ENCODE measurements at regions not wholly inside any gene's neighbourhood (a gene's known extent, or its start where the extent isn't known, plus 50 kb on each side); places are given as distances from the start of the nearest gene placed in this dataset.
"Not testable (repeated sequence)": the region's sequence is repeated elsewhere in the genome, so short reads cannot be mapped to it uniquely, and the experiment has no call there.

GRCh38 chr1:90817399-90817798, 100.3 kb upstream of the BARHL2 start:
- intact Hi-C loops (cut with DNase I) = no loop called here
- ATAC-seq (ENCODE audit: low FRiP score) (no peak), DNase-seq (no peak)
- WGBS, 2 donors = 50 to 85% methylated on average over 3 of the region's 3 CpGs
- H3K9me3 ChIP-seq (ENCODE audit: control insufficient read depth, low read length) = no peaks in the 10 kb centered on the region
- no peaks in the 10 kb centered on the region for H3K4me1 ChIP-seq (ENCODE audit: control insufficient read depth in 1 of 2, insufficient read depth in 2 of 2, low read length in 2 of 2)
- no peak overlapping the region for H3K4me3 ChIP-seq (ENCODE audit: low read length in 2 of 2)
- no peaks in the 10 kb centered on the region for H3K36me3 ChIP-seq (ENCODE audit: control insufficient read depth in 1 of 2, insufficient read depth in 2 of 2, low read length in 1 of 2)
- no peaks in the 10 kb centered on the region for H3K27me3 ChIP-seq (ENCODE audit: control insufficient read depth in 1 of 2, insufficient read depth in 2 of 2, low read length in 1 of 2)
- H3K27ac ChIP-seq (ENCODE audit: low read depth in 1 of 2, low read length in 2 of 2) = no peak overlapping the region

- intact Hi-C loops (cut with DNase I); H3K4me1 ChIP-seq (ENCODE audit: control insufficient read depth in 1 of 2, insufficient read depth in 2 of 2, low read length in 2 of 2); H3K4me3 ChIP-seq (ENCODE audit: low read length in 2 of 2); H3K9me3 ChIP-seq (ENCODE audit: control insufficient read depth, low read length); H3K36me3 ChIP-seq (ENCODE audit: control insufficient read depth in 1 of 2, insufficient read depth in 2 of 2, low read length in 1 of 2); H3K27ac ChIP-seq (ENCODE audit: low read depth in 1 of 2, low read length in 2 of 2); ATAC-seq (ENCODE audit: low FRiP score); DNase-seq; H3K27me3 ChIP-seq (ENCODE audit: control insufficient read depth in 1 of 2, insufficient read depth in 2 of 2, low read length in 1 of 2): not testable (repeated sequence)
- 74 to 89% methylated on average over 6 of the region's 6 CpGs for WGBS, 2 donors
Observed at GRCh38 chr1:90812237-90812636, 95.1 kb upstream of the BARHL2 start.

- H3K4me3 ChIP-seq (ENCODE audit: low read length in 2 of 2); H3K27me3 ChIP-seq (ENCODE audit: control insufficient read depth in 1 of 2, insufficient read depth in 2 of 2, low read length in 1 of 2); H3K36me3 ChIP-seq (ENCODE audit: control insufficient read depth in 1 of 2, insufficient read depth in 2 of 2, low read length in 1 of 2); intact Hi-C loops (cut with DNase I); H3K27ac ChIP-seq (ENCODE audit: low read depth in 1 of 2, low read length in 2 of 2); H3K4me1 ChIP-seq (ENCODE audit: control insufficient read depth in 1 of 2, insufficient read depth in 2 of 2, low read length in 2 of 2); H3K9me3 ChIP-seq (ENCODE audit: control insufficient read depth, low read length); ATAC-seq (ENCODE audit: low FRiP score); DNase-seq: not testable (repeated sequence)
- 66 to 86% methylated on average over 5 of the region's 5 CpGs for WGBS, 2 donors
Observed at GRCh38 chr1:90811444-90811950, 94.4 kb upstream of the BARHL2 start.

GRCh38 chr1:90810681-90811080, 93.6 kb upstream of the BARHL2 start:
- Histone ChIP-seq H3K9me3 (ENCODE audit: control insufficient read depth, low read length) (peaks cover 2% of the 10 kb centered on the region), H3K4me3 (ENCODE audit: low read length in 2 of 2) (no peak overlapping the region), H3K27ac (ENCODE audit: low read depth in 1 of 2, low read length in 2 of 2) (no peak overlapping the region), H3K36me3 (ENCODE audit: control insufficient read depth in 1 of 2, insufficient read depth in 2 of 2, low read length in 1 of 2) (no peaks in the 10 kb centered on the region), H3K4me1 (ENCODE audit: control insufficient read depth in 1 of 2, insufficient read depth in 2 of 2, low read length in 2 of 2) (no peaks in the 10 kb centered on the region), H3K27me3 (ENCODE audit: control insufficient read depth in 1 of 2, insufficient read depth in 2 of 2, low read length in 1 of 2) (no peaks in the 10 kb centered on the region)
- 89 to 92% methylated on average over 6 of the region's 6 CpGs for WGBS, 2 donors
- DNase-seq (no peak), ATAC-seq (ENCODE audit: low FRiP score) (no peak)
- intact Hi-C loops (cut with DNase I) = no loop called here

- Histone ChIP-seq H3K4me1 (ENCODE audit: control insufficient read depth in 1 of 2, insufficient read depth in 2 of 2, low read length in 2 of 2) (no peaks in the 10 kb centered on the region), H3K27me3 (ENCODE audit: control insufficient read depth in 1 of 2, insufficient read depth in 2 of 2, low read length in 1 of 2) (no peaks in the 10 kb centered on the region), H3K27ac (ENCODE audit: low read depth in 1 of 2, low read length in 2 of 2) (no peak overlapping the region), H3K36me3 (ENCODE audit: control insufficient read depth in 1 of 2, insufficient read depth in 2 of 2, low read length in 1 of 2) (no peaks in the 10 kb centered on the region), H3K9me3 (ENCODE audit: control insufficient read depth, low read length) (peaks cover 2% of the 10 kb centered on the region), H3K4me3 (ENCODE audit: low read length in 2 of 2) (no peak overlapping the region)
- no peak for ATAC-seq (ENCODE audit: low FRiP score)
- DNase-seq = no peak
- 32 to 48% methylated on average over 3 of the region's 3 CpGs for WGBS, 2 donors
- intact Hi-C loops (cut with DNase I) = no loop called here
Observed at GRCh38 chr1:90809996-90810395, 92.9 kb upstream of the BARHL2 start.

- no peak overlapping the region for H3K27ac ChIP-seq (ENCODE audit: low read depth in 1 of 2, low read length in 2 of 2)
- no peak overlapping the region for H3K4me3 ChIP-seq (ENCODE audit: low read length in 2 of 2)
- DNase-seq = no peak
- intact Hi-C loops (cut with DNase I) = no loop called here
- H3K36me3 ChIP-seq (ENCODE audit: control insufficient read depth in 1 of 2, insufficient read depth in 2 of 2, low read length in 1 of 2) = no peaks in the 10 kb centered on the region
- H3K27me3 ChIP-seq (ENCODE audit: control insufficient read depth in 1 of 2, insufficient read depth in 2 of 2, low read length in 1 of 2) = no peaks in the 10 kb centered on the region
- 24 to 34% methylated on average over 3 of the region's 3 CpGs for WGBS, 2 donors
- no peaks in the 10 kb centered on the region for H3K4me1 ChIP-seq (ENCODE audit: control insufficient read depth in 1 of 2, insufficient read depth in 2 of 2, low read length in 2 of 2)
- ATAC-seq (ENCODE audit: low FRiP score) = no peak
- H3K9me3 ChIP-seq (ENCODE audit: control insufficient read depth, low read length) = peaks cover 2% of the 10 kb centered on the region
Observed at GRCh38 chr1:90809093-90809492, 92.0 kb upstream of the BARHL2 start.

- Histone ChIP-seq H3K27ac (ENCODE audit: low read depth in 1 of 2, low read length in 2 of 2) (no peak overlapping the region), H3K4me3 (ENCODE audit: low read length in 2 of 2) (no peak overlapping the region), H3K36me3 (ENCODE audit: control insufficient read depth in 1 of 2, insufficient read depth in 2 of 2, low read length in 1 of 2) (no peaks in the 10 kb centered on the region), H3K4me1 (ENCODE audit: control insufficient read depth in 1 of 2, insufficient read depth in 2 of 2, low read length in 2 of 2) (no peaks in the 10 kb centered on the region), H3K27me3 (ENCODE audit: control insufficient read depth in 1 of 2, insufficient read depth in 2 of 2, low read length in 1 of 2) (no peaks in the 10 kb centered on the region), H3K9me3 (ENCODE audit: control insufficient read depth, low read length) (peaks cover 7% of the 10 kb centered on the region)
- DNase-seq = no peak
- ATAC-seq (ENCODE audit: low FRiP score) = no peak
- intact Hi-C loops (cut with DNase I) = no loop called here
Observed at GRCh38 chr1:90807329-90807728, 90.2 kb upstream of the BARHL2 start.

- no peak for ATAC-seq (ENCODE audit: low FRiP score)
- intact Hi-C loops (cut with DNase I) = no loop called here
- no peaks in the 10 kb centered on the region for H3K27me3 ChIP-seq (ENCODE audit: control insufficient read depth in 1 of 2, insufficient read depth in 2 of 2, low read length in 1 of 2)
- WGBS, 2 donors = 47 to 69% methylated on average over 1 of the region's 1 CpG
- H3K27ac ChIP-seq (ENCODE audit: low read depth in 1 of 2, low read length in 2 of 2) = no peak overlapping the region
- no peaks in the 10 kb centered on the region for H3K4me1 ChIP-seq (ENCODE audit: control insufficient read depth in 1 of 2, insufficient read depth in 2 of 2, low read length in 2 of 2)
- no peaks in the 10 kb centered on the region for H3K36me3 ChIP-seq (ENCODE audit: control insufficient read depth in 1 of 2, insufficient read depth in 2 of 2, low read length in 1 of 2)
- H3K9me3 ChIP-seq (ENCODE audit: control insufficient read depth, low read length) = peaks cover 6% of the 10 kb centered on the region
- no peak overlapping the region for H3K4me3 ChIP-seq (ENCODE audit: low read length in 2 of 2)
- no peak for DNase-seq
Observed at GRCh38 chr1:90802622-90803021, 85.5 kb upstream of the BARHL2 start.

- no peaks in the 10 kb centered on the region for H3K4me1 ChIP-seq (ENCODE audit: control insufficient read depth in 1 of 2, insufficient read depth in 2 of 2, low read length in 2 of 2)
- no peaks in the 10 kb centered on the region for H3K36me3 ChIP-seq (ENCODE audit: control insufficient read depth in 1 of 2, insufficient read depth in 2 of 2, low read length in 1 of 2)
- no peaks in the 10 kb centered on the region for H3K27me3 ChIP-seq (ENCODE audit: control insufficient read depth in 1 of 2, insufficient read depth in 2 of 2, low read length in 1 of 2)
- WGBS, 2 donors = 21 to 23% methylated on average over 6 of the region's 6 CpGs
- no peak for DNase-seq
- no peak for ATAC-seq (ENCODE audit: low FRiP score)
- H3K9me3 ChIP-seq (ENCODE audit: control insufficient read depth, low read length) = peaks cover 6% of the 10 kb centered on the region
- no peak overlapping the region for H3K27ac ChIP-seq (ENCODE audit: low read depth in 1 of 2, low read length in 2 of 2)
- no peak overlapping the region for H3K4me3 ChIP-seq (ENCODE audit: low read length in 2 of 2)
- intact Hi-C loops (cut with DNase I) = no loop called here
Observed at GRCh38 chr1:90800012-90800717, 83.1 kb upstream of the BARHL2 start.
